ENCODE measurements at regions not wholly inside any gene's neighbourhood (a gene's known extent, or its start where the extent isn't known, plus 50 kb on each side); places are given as distances from the start of the nearest gene placed in this dataset.
"Not testable (repeated sequence)": the region's sequence is repeated elsewhere in the genome, so short reads cannot be mapped to it uniquely, and the experiment has no call there.

- peak; percentile 45 for DNase-seq
Measured at GRCh38 chr10:29746080-29746797, 111.5 kb upstream of the SVIL start.

GRCh38 chr10:29740981-29741545 is 106.3 kb upstream of the SVIL start:
- no peak for DNase-seq

- no peak for DNase-seq
Measured at GRCh38 chr10:29738341-29738740, 103.6 kb upstream of the SVIL start.

GRCh38 chr10:29737074-29737593 is 102.4 kb upstream of the SVIL start:
- no peak for DNase-seq

GRCh38 chr10:29736366-29737073 is 101.7 kb upstream of the SVIL start:
- peak; percentile 73 for DNase-seq

GRCh38 chr10:29735628-29736365 is 101.0 kb upstream of the SVIL start:
- DNase-seq = peak; percentile 93

- peak; percentile 69 for DNase-seq
Measured at GRCh38 chr10:29734962-29735627, 100.3 kb upstream of the SVIL start.

- no peak for DNase-seq
Measured at GRCh38 chr10:29734640-29734961, 99.8 kb upstream of the SVIL start.

GRCh38 chr10:29733323-29733722 is 98.6 kb upstream of the SVIL start:
- no peak for DNase-seq

GRCh38 chr10:29732918-29733317 is 98.1 kb upstream of the SVIL start:
- DNase-seq = no peak

GRCh38 chr10:29731760-29732159 is 97.0 kb upstream of the SVIL start:
- peak; percentile 85 for DNase-seq

- no peak for DNase-seq
Measured at GRCh38 chr10:29730969-29731368, 96.2 kb upstream of the SVIL start.

GRCh38 chr10:29730458-29730857 is 95.7 kb upstream of the SVIL start:
- no peak for DNase-seq

GRCh38 chr10:29728541-29729049 is 93.8 kb upstream of the SVIL start:
- no peak for DNase-seq

- not testable (repeated sequence) for DNase-seq
Measured at GRCh38 chr10:29725927-29726326, 91.2 kb upstream of the SVIL start.

GRCh38 chr10:29725133-29725720 is 90.5 kb upstream of the SVIL start:
- no peak for DNase-seq

- DNase-seq = no peak
Measured at GRCh38 chr10:29723726-29724125, 89.0 kb upstream of the SVIL start.

- DNase-seq = no peak
Measured at GRCh38 chr10:29722777-29723176, 88.0 kb upstream of the SVIL start.

GRCh38 chr10:29720149-29720548 is 85.4 kb upstream of the SVIL start:
- no peak for DNase-seq

- no peak for DNase-seq
Measured at GRCh38 chr10:29719281-29719675, 84.5 kb upstream of the SVIL start.

- DNase-seq = no peak
Measured at GRCh38 chr10:29715296-29715695, 80.5 kb upstream of the SVIL start.
